H1 (cell line): ENCODE measurements at regions not wholly inside any gene's neighbourhood (a gene's known extent, or its start where the extent isn't known, plus 50 kb on each side); places are given as distances from the start of the nearest gene placed in this dataset.
A peak's percentile ranks its signal among the peaks of the same experiment; 100 is the strongest.

Experiments used
- CTCF ChIA-PET: fragments of 300-600 bp; sonication (Branson Sonifier 250); formaldehyde crosslinking; loops from one replicate; lab custom pipeline; 2021; ENCODE audit not compliant: partially characterized antibody; lab: Charles Lee
- POLR2A ChIA-PET: fragments of 300-600 bp; sonication (Branson Sonifier 250); formaldehyde crosslinking; loops from one replicate; lab custom pipeline; 2021; ENCODE audit warnings: inconsistent platforms; ENCODE audit not compliant: partially characterized antibody; lab: Charles Lee
- DNase-seq, 2 experiments: peaks; one replicate each; pipeline versions ENCODE4 v3.0.0 to v3.0.0-alpha.2; 2010 to 2022; ENCODE audit warnings: low spot score in 2 of 2, low read depth in 1 of 2, mixed read lengths in 1 of 2
- FAIRE-seq: peaks from 2 replicates; lab custom pipeline; 2011; peaks lifted over from hg19 to GRCh38; lab: Jason Lieb, UNC
- H2AFZ ChIP-seq: 2 replicates; pipeline ENCODE4 v1.8.1; 2012; ENCODE audit warnings: low read length, inconsistent platforms
- H2AK5ac ChIP-seq: 2 replicates; pipeline ENCODE4 v1.6.1; 2013; ENCODE audit warnings: low read depth, low read length
- H2BK120ac ChIP-seq: replicated peaks from 2 replicates; pipeline ENCODE3; 2013; ENCODE audit warnings: low read depth, low read length, inconsistent platforms
- H2BK12ac ChIP-seq: 2 replicates; pipeline ENCODE4 v1.6.1; 2013; ENCODE audit warnings: low read depth, low read length
- H2BK15ac ChIP-seq: 2 replicates; pipeline ENCODE4 v1.6.1; 2013; ENCODE audit warnings: low read length
- H2BK20ac ChIP-seq: 2 replicates; pipeline ENCODE4 v1.6.1; 2013; ENCODE audit warnings: low read length
- H2BK5ac ChIP-seq: 2 replicates; pipeline ENCODE4 v1.6.1; 2013; ENCODE audit warnings: low read depth, low read length
- H3K14ac ChIP-seq: 2 replicates; pipeline ENCODE4 v1.6.1; 2013; ENCODE audit warnings: inconsistent platforms; ENCODE audit not compliant: insufficient read length
- H3K18ac ChIP-seq: 2 replicates; pipeline ENCODE4 v1.6.1; 2013; ENCODE audit warnings: low read length; ENCODE audit errors: extremely low read depth
- H3K23ac ChIP-seq: 2 replicates; pipeline ENCODE4 v1.6.1; 2013; ENCODE audit warnings: inconsistent platforms; ENCODE audit not compliant: insufficient read length
- H3K23me2 ChIP-seq: 2 replicates; pipeline ENCODE4 v1.6.1; 2013; ENCODE audit warnings: low read depth, low read length
- H3K27ac ChIP-seq: 2 replicates; pipeline ENCODE4 v1.6.1; 2011; ENCODE audit warnings: low read depth, low read length, inconsistent platforms
- H3K27me3 ChIP-seq, 4 experiments: replicated peaks in 1 of 4; 1 replicate in 1 of 4; 2 replicates in 3 of 4; pipeline versions ENCODE4 v1.6.1 to v1.8.1; 2011 to 2013; ENCODE audit warnings: low read length in 3 of 4, mild to moderate bottlenecking in 3 of 4, inconsistent platforms in 2 of 4, mixed read lengths in 2 of 4, moderate library complexity in 1 of 4; ENCODE audit not compliant: control insufficient read depth in 3 of 4, insufficient read depth in 3 of 4; ENCODE audit errors: extremely low read depth in 1 of 4
- H3K36me3 ChIP-seq, 4 experiments: 2 replicates each; pipeline versions ENCODE4 v1.6.1 to v1.8.1; 2011 to 2013; ENCODE audit warnings: mild to moderate bottlenecking in 4 of 4, low read length in 3 of 4, moderate library complexity in 2 of 4, control low read depth in 1 of 4, inconsistent platforms in 1 of 4; ENCODE audit not compliant: insufficient read depth in 4 of 4, control insufficient read depth in 2 of 4
- H3K4ac ChIP-seq: replicated peaks from 2 replicates; pipeline ENCODE3; 2013; ENCODE audit warnings: low read length, low read depth, mixed read lengths, inconsistent platforms; ENCODE audit not compliant: insufficient read length
- H3K4me1 ChIP-seq, 4 experiments: replicated peaks in 1 of 4; 1 replicate in 1 of 4; 2 replicates in 3 of 4; pipeline versions ENCODE4 v1.6.1 to v1.8.1; 2011 to 2013; ENCODE audit warnings: low read length in 3 of 4, inconsistent platforms in 2 of 4, mixed read lengths in 1 of 4; ENCODE audit not compliant: insufficient read depth in 4 of 4, control insufficient read depth in 3 of 4
- H3K4me2 ChIP-seq, 2 experiments: 2 replicates each; pipeline versions ENCODE4 v1.6.1 to v1.8.1; 2011 to 2013; ENCODE audit warnings: low read depth in 2 of 2, low read length in 2 of 2, control low read depth in 1 of 2, inconsistent platforms in 1 of 2, mild to moderate bottlenecking in 1 of 2; ENCODE audit not compliant: insufficient read depth in 1 of 2
- H3K4me3 ChIP-seq, 4 experiments: fragments of 200-600, 300-600 bp in 1 of 4; sonication (generic), shearing (Covaris generic), sonication (Bioruptor Twin) in 1 of 4; 2 replicates each; pipeline versions ENCODE4 v1.5.1 to v1.8.1; 2011 to 2016; ENCODE audit warnings: low read length in 4 of 4, low read depth in 3 of 4, control low read depth in 2 of 4, inconsistent platforms in 2 of 4, mild to moderate bottlenecking in 2 of 4, mixed read lengths in 1 of 4, moderate library complexity in 1 of 4; ENCODE audit not compliant: insufficient read depth in 2 of 4; ENCODE audit errors: extremely low read depth in 1 of 4
- H3K56ac ChIP-seq: replicated peaks from 2 replicates; pipeline ENCODE3; 2013; ENCODE audit warnings: low read depth, mild to moderate bottlenecking, mixed read lengths, low read length, inconsistent platforms; ENCODE audit not compliant: insufficient read length
- H3K79me1 ChIP-seq: 2 replicates; pipeline ENCODE4 v1.6.1; 2013; ENCODE audit warnings: low read depth, low read length, control low read depth
- H3K79me2 ChIP-seq, 2 experiments: 2 replicates each; pipeline versions ENCODE4 v1.6.1 to v1.8.1; 2012 to 2013; ENCODE audit warnings: low read length in 2 of 2, mild to moderate bottlenecking in 2 of 2, inconsistent platforms in 1 of 2; ENCODE audit not compliant: insufficient read depth in 2 of 2, control insufficient read depth in 1 of 2
- H3K9ac ChIP-seq, 4 experiments: replicated peaks in 1 of 4; 1 replicate in 1 of 4; 2 replicates in 3 of 4; pipeline versions ENCODE4 v1.6.1 to v1.8.1; 2011 to 2013; ENCODE audit warnings: low read depth in 3 of 4, low read length in 3 of 4, control low read depth in 2 of 4, mild to moderate bottlenecking in 2 of 4, moderate library complexity in 2 of 4, inconsistent platforms in 1 of 4; ENCODE audit errors: extremely low read depth in 1 of 4
- H3K9me3 ChIP-seq, 2 experiments: 2 replicates each; pipeline versions ENCODE4 v1.6.1 to v1.8.1; 2012 to 2013; ENCODE audit warnings: mild to moderate bottlenecking in 2 of 2, moderate library complexity in 2 of 2, control low read depth in 1 of 2, inconsistent platforms in 1 of 2, low read depth in 1 of 2, low read length in 1 of 2, mixed read lengths in 1 of 2; ENCODE audit not compliant: insufficient read depth in 2 of 2
- H4K20me1 ChIP-seq, 2 experiments: replicated peaks in 1 of 2; 2 replicates each; pipeline versions ENCODE3 to v1.8.1; 2011 to 2013; ENCODE audit warnings: inconsistent platforms in 2 of 2, low read length in 2 of 2, mild to moderate bottlenecking in 1 of 2; ENCODE audit not compliant: insufficient read depth in 2 of 2, control insufficient read depth in 1 of 2
- H4K5ac ChIP-seq: 2 replicates; pipeline ENCODE4 v1.6.1; 2013; ENCODE audit warnings: low read length, low read depth, mixed read lengths, inconsistent platforms; ENCODE audit not compliant: insufficient read length
- H4K8ac ChIP-seq: 2 replicates; pipeline ENCODE4 v1.8.0; 2013; ENCODE audit warnings: mild to moderate bottlenecking, moderate library complexity, low read length, inconsistent platforms; ENCODE audit not compliant: insufficient read depth; ENCODE audit errors: extremely low read depth
- H4K91ac ChIP-seq: replicated peaks from 2 replicates; pipeline ENCODE3; 2013; ENCODE audit warnings: low read length, mixed read lengths, inconsistent platforms; ENCODE audit not compliant: insufficient read length
- CEBPB ChIP-seq: IDR thresholded peaks from 2 replicates; pipeline ENCODE4 v1.6.1; 2012; ENCODE audit warnings: low read depth, low read length
- CTBP2 ChIP-seq: IDR thresholded peaks from 2 replicates; pipeline ENCODE4 v1.7.0; 2011; ENCODE audit warnings: borderline replicate concordance, mild to moderate bottlenecking, moderate library complexity, mixed read lengths, low read length; ENCODE audit not compliant: insufficient read depth, insufficient read length
- EZH2 ChIP-seq: fragments of 200-600 bp; sonication (generic); IDR thresholded peaks from 2 replicates; pipeline ENCODE4 v1.7.1; 2012; ENCODE audit warnings: low read depth, mild to moderate bottlenecking, moderate library complexity, low read length, inconsistent platforms; ENCODE audit not compliant: severe bottlenecking
- HDAC2 ChIP-seq, 2 experiments: fragments of 300-600 bp in 1 of 2; sonication (generic) in 1 of 2; IDR thresholded peaks; 2 replicates each; pipeline ENCODE4 v1.6.1; 2011 to 2012; ENCODE audit warnings: low read depth in 2 of 2, low read length in 2 of 2, mild to moderate bottlenecking in 2 of 2, moderate library complexity in 2 of 2, borderline replicate concordance in 1 of 2, inconsistent platforms in 1 of 2
- HDAC6 ChIP-seq: IDR thresholded peaks from one replicate; pipeline ENCODE4 v1.7.1; 2012; ENCODE audit warnings: low read depth, mild to moderate bottlenecking, inconsistent platforms, low read length, moderate library complexity
- KDM5A ChIP-seq: fragments of 200-600 bp; IDR thresholded peaks from 2 replicates; pipeline ENCODE4 v1.7.1; 2012; ENCODE audit warnings: mild to moderate bottlenecking, low read length, inconsistent platforms, mixed read lengths
- POU5F1 ChIP-seq: IDR thresholded peaks from 2 replicates; pipeline ENCODE4 v1.6.1; 2011; ENCODE audit warnings: low read depth, mild to moderate bottlenecking, low read length, moderate library complexity
- RFX5 ChIP-seq: IDR thresholded peaks from 2 replicates; pipeline ENCODE4 v1.6.1; 2011; ENCODE audit warnings: low read depth, low read length, improper control_type of control experiment, borderline replicate concordance
- SRF ChIP-seq: IDR thresholded peaks from 2 replicates; pipeline ENCODE4 v1.6.1; 2011; ENCODE audit warnings: mild to moderate bottlenecking, low read depth, low read length, moderate library complexity
- WGBS, 2 experiments: shearing (Covaris generic) in 1 of 2; methylation state at CpG; one replicate each; pipeline versions ENCODE4 v1.1.6 to v1.1.7; 2013 to 2015; ENCODE audit warnings: low lambda C conversion rate in 2 of 2, mixed read lengths in 2 of 2, inconsistent platforms in 1 of 2, low coverage in 1 of 2, missing lambda C conversion rate in 1 of 2; ENCODE audit not compliant: insufficient replicate concordance in 2 of 2, insufficient coverage in 1 of 2, insufficient read length in 1 of 2; ENCODE audit errors: extremely low coverage in 1 of 2, missing lambda C conversion rate in 1 of 2; 5-methylcytosine and 5-hydroxymethylcytosine counted together
- TF ChIP-seq, protein P1 (sequence below): IDR thresholded peaks from 2 replicates; pipeline ENCODE4 v1.6.1; 2012; ENCODE audit warnings: inconsistent platforms
- TF ChIP-seq, protein P2 (sequence below): IDR thresholded peaks from 2 replicates; pipeline ENCODE4 v1.6.1; 2012; ENCODE audit warnings: inconsistent platforms

DNA sequence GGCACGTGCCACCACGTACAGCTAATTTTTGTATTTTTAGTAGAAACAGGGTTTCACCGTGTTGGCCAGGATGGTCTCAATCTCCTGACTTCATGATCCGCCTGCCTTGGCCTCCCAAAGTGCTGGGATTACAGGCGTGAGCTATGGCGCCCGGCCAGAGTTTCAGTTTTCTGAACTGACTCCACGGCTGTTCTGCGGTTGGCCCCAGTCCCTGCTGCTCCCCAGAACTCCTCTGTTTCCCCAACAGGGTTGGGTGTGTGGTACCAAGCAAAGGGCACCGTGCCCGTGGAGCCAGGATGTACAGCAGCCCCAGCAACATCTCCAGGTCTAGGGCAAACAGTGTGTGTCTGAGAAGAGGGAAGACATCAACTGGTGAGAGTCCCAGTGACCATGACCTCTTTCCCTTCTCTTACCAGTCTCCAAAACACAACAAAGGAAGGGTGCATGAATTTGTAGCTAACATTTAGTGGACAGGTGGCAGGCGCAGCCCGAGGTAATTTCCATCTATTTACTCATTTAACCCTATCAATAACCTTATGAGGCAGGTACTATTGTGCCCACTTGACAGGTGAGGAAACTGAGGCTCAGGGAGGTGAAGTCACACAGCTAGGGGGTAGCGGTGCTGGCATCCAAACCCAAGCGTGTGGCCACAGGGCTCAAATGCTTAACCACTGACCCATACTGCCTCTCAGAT lies 57.0 kb upstream of the RBFOX2 start:
- Histone ChIP-seq H4K5ac (no peak overlapping the region), H2AK5ac (peak overlapping the region; percentile 97), H3K56ac (no peak overlapping the region), H2BK12ac (0 out of 2 replicates have a peak overlapping the region, but pooled peaks have one; percentile 55), H3K18ac (0 out of 2 replicates have a peak overlapping the region, but pooled peaks have one; percentile 52), H3K4me3 (no peak overlapping the region), H4K20me1 (no peaks in the 10 kb centered on the region), H3K27ac (no peak overlapping the region), H3K9me3 (no peaks in the 10 kb centered on the region), H2BK15ac (no peak overlapping the region; the same call in 1 of the 2 replicates), H3K23ac (no peak overlapping the region), H2BK5ac (no peak overlapping the region), H2BK20ac (no peak overlapping the region), H3K14ac (no peak overlapping the region), H3K79me1 (no peaks in the 10 kb centered on the region), H3K27me3 (no peaks in the 10 kb centered on the region), H3K4me2 (no peak overlapping the region), H2AFZ (no peak overlapping the region), H2BK120ac (no peak overlapping the region), H3K36me3 (no peaks in the 10 kb centered on the region), H3K79me2 (no peaks in the 10 kb centered on the region), H4K8ac (0 out of 2 replicates have a peak overlapping the region, but pooled peaks have one; percentile 57), H3K23me2 (no peaks in the 10 kb centered on the region), H3K9ac (no peak overlapping the region), H4K91ac (peak overlapping the region; percentile 22), H3K4ac (no peak overlapping the region), H3K4me1 (peaks cover 0 to 4% (median 0%) of the 10 kb centered on the region in 4 experiments; a peak in 3 of 7 replicates)
- CTCF ChIA-PET = interaction anchor here (0.8 to 6.4 kb wide), 3 partner anchors 20 to 132 kb away, joined by 3 to 37 read pairs (median 4); no protein-coding TSS in a partner anchor
- POLR2A ChIA-PET = interaction anchor here (1.4 kb wide), 1 partner anchor 20 kb away, joined by 4 read pairs; no protein-coding TSS in a partner anchor
- no peak for FAIRE-seq
- WGBS, 2 experiments = 90% methylated on average over 15 of the region's 15 CpGs; no CpG with 5 or more reads in 1 of the 2 experiments
- DNase-seq = no peak
- TF ChIP-seq KDM5A (no peak), RFX5 (no peak), EZH2 (no peak), CEBPB (no peak), POU5F1 (no peak), HDAC2 (IDR thresholded peaks at IDR 0.05; ENCODE audit: borderline replicate concordance in 1 of 2, low read depth in 2 of 2, low read length in 2 of 2) (no peak), CTBP2 (no peak), SRF (no peak), HDAC6 (no peak)
- TF ChIP-seq, protein P1, sequence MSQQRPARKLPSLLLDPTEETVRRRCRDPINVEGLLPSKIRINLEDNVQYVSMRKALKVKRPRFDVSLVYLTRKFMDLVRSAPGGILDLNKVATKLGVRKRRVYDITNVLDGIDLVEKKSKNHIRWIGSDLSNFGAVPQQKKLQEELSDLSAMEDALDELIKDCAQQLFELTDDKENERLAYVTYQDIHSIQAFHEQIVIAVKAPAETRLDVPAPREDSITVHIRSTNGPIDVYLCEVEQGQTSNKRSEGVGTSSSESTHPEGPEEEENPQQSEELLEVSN = no peak
- TF ChIP-seq, protein P2, sequence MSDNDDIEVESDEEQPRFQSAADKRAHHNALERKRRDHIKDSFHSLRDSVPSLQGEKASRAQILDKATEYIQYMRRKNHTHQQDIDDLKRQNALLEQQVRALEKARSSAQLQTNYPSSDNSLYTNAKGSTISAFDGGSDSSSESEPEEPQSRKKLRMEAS = no peak
